NB4 (cell line): ENCODE measurements at regions not wholly inside any gene's neighbourhood (a gene's known extent, or its start where the extent isn't known, plus 50 kb on each side); places are given as distances from the start of the nearest gene placed in this dataset.

Experiments
- MYC ChIP-seq: IDR thresholded peaks from 2 replicates; pipeline ENCODE4 v1.6.1; 2011; ENCODE audit warnings: low read depth, low read length
- POLR2A ChIP-seq: IDR thresholded peaks from 2 replicates; pipeline ENCODE4 v1.6.1; 2011; ENCODE audit warnings: mild to moderate bottlenecking; ENCODE audit not compliant: insufficient read length; ENCODE audit errors: extremely low read depth
- TF ChIP-seq, protein P1 (sequence below): IDR thresholded peaks from one replicate; pipeline ENCODE4 v1.5.1; 2012; ENCODE audit warnings: low read depth, low read length

DNA sequence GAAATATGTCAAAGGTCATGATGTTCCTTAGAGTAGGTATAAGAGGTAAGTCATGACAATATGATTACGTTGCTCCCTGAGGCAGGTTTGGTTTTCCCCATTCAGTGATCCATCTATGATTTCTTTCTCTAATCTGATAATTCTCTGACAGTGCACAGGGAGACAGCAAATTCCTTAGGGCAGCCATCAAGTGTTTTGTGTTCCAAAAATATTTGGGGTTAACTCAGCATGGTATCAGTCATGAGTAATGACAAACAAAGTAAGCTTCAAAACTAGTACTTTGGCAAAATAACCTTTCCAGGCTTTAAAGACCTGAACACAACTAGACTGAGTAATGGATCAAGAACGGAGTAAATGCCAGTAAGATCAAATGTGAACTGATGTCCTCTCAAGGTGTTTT is 55.3 kb upstream of the SPATA31E1 start:
- TF ChIP-seq, protein P1, sequence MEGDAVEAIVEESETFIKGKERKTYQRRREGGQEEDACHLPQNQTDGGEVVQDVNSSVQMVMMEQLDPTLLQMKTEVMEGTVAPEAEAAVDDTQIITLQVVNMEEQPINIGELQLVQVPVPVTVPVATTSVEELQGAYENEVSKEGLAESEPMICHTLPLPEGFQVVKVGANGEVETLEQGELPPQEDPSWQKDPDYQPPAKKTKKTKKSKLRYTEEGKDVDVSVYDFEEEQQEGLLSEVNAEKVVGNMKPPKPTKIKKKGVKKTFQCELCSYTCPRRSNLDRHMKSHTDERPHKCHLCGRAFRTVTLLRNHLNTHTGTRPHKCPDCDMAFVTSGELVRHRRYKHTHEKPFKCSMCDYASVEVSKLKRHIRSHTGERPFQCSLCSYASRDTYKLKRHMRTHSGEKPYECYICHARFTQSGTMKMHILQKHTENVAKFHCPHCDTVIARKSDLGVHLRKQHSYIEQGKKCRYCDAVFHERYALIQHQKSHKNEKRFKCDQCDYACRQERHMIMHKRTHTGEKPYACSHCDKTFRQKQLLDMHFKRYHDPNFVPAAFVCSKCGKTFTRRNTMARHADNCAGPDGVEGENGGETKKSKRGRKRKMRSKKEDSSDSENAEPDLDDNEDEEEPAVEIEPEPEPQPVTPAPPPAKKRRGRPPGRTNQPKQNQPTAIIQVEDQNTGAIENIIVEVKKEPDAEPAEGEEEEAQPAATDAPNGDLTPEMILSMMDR = no peak
- TF ChIP-seq POLR2A = no peak
- no peak for TF ChIP-seq MYC
